Activated B cell treated with CpG ODN at 0.5 μM for 24 hours (primary cell): ENCODE measurements at regions not wholly inside any gene's neighbourhood (a gene's known extent, or its start where the extent isn't known, plus 50 kb on each side); places are given as distances from the start of the nearest gene placed in this dataset.
A peak's percentile ranks its signal among the peaks of the same experiment; 100 is the strongest.

Experiments
- ATAC-seq: fragments of 200-7000 bp; cut with Tn5 transposase; one replicate; pipeline ENCODE4 v1.10.0; 2021; ENCODE audit warnings: low read depth, mild to moderate bottlenecking, moderate library complexity
- CTCF ChIA-PET: fragments of 350-600 bp; sonication (Branson Sonifier 250); formaldehyde crosslinking; loops from one replicate; lab custom pipeline; 2021; ENCODE audit warnings: antibody characterized with exemption; lab: Charles Lee
- POLR2A ChIA-PET: fragments of 350-600 bp; sonication (Branson Sonifier 250); formaldehyde crosslinking; loops from one replicate; lab custom pipeline; 2021; ENCODE audit warnings: antibody characterized with exemption; lab: Charles Lee
- DNase-seq: peaks from one replicate; pipeline ENCODE4 v3.0.0; 2022
- H3K27ac Mint-ChIP-seq: one replicate; pipeline ENCODE4 v1.8.0; 2020; ENCODE audit warnings: mixed read lengths
- H3K27me3 Mint-ChIP-seq: one replicate; pipeline ENCODE4 v1.8.0; 2021; ENCODE audit warnings: mixed read lengths
- H3K36me3 Mint-ChIP-seq: one replicate; pipeline ENCODE4 v1.8.0; 2021; ENCODE audit warnings: low read depth, mixed read lengths
- H3K4me1 Mint-ChIP-seq: one replicate; pipeline ENCODE4 v1.8.0; 2021; ENCODE audit warnings: mixed read lengths
- H3K4me3 Mint-ChIP-seq: one replicate; pipeline ENCODE4 v1.8.0; 2020; ENCODE audit warnings: mild to moderate bottlenecking, mixed read lengths
- H3K9me3 Mint-ChIP-seq: one replicate; pipeline ENCODE4 v1.8.0; 2020; ENCODE audit warnings: mixed read lengths
- CTCF ChIP-seq: fragments of 200-600 bp; IDR thresholded peaks from one replicate; pipeline ENCODE4 v1.8.0; 2022; ENCODE audit warnings: antibody characterized with exemption, mild to moderate bottlenecking
- intact Hi-C: fragments of 100-400 bp; cut with micrococcal nuclease; formaldehyde crosslinking; loops from one replicate; pipeline ENCODE4 v1.15.1; 2024

GRCh38 chr1:199449681-199450080 lies 577.8 kb upstream of the NR5A2 start:
- Mint-ChIP-seq H3K27me3 (no peaks in the 10 kb centered on the region), H3K36me3 (no peaks in the 10 kb centered on the region), H3K4me3 (no peak overlapping the region), H3K27ac (no peak overlapping the region), H3K9me3 (no peaks in the 10 kb centered on the region), H3K4me1 (no peaks in the 10 kb centered on the region)
- no peak for TF ChIP-seq CTCF
- intact Hi-C loops, result no loop called here
- POLR2A ChIA-PET, result no interaction called here
- no peak for DNase-seq
- CTCF ChIA-PET, result no interaction called here
- no peak for ATAC-seq

- Mint-ChIP-seq H3K36me3 (no peaks in the 10 kb centered on the region), H3K27ac (no peak overlapping the region), H3K9me3 (no peaks in the 10 kb centered on the region), H3K27me3 (no peaks in the 10 kb centered on the region), H3K4me3 (no peak overlapping the region), H3K4me1 (no peaks in the 10 kb centered on the region)
- intact Hi-C loops, result no loop called here
- ChIA-PET POLR2A (no interaction called here), CTCF (no interaction called here)
- no peak for TF ChIP-seq CTCF
- no peak for ATAC-seq
- DNase-seq, result no peak
Measured at GRCh38 chr1:199452627-199453026, 574.9 kb upstream of the NR5A2 start.

GRCh38 chr1:199453723-199454122 lies 573.8 kb upstream of the NR5A2 start:
- ChIA-PET CTCF (no interaction called here), POLR2A (no interaction called here)
- H3K27ac Mint-ChIP-seq, result no peak overlapping the region
- no peaks in the 10 kb centered on the region for H3K9me3 Mint-ChIP-seq
- intact Hi-C loops, result no loop called here
- TF ChIP-seq CTCF, result no peak
- no peak for ATAC-seq
- no peaks in the 10 kb centered on the region for H3K36me3 Mint-ChIP-seq
- H3K4me3 Mint-ChIP-seq, result no peak overlapping the region
- no peaks in the 10 kb centered on the region for H3K27me3 Mint-ChIP-seq
- DNase-seq, result no peak
- no peaks in the 10 kb centered on the region for H3K4me1 Mint-ChIP-seq

- no peak for TF ChIP-seq CTCF
- H3K27ac Mint-ChIP-seq, result no peak overlapping the region
- ATAC-seq (peak; percentile 25), DNase-seq (no peak)
- H3K27me3 Mint-ChIP-seq, result no peaks in the 10 kb centered on the region
- H3K36me3 Mint-ChIP-seq, result peaks cover 3% of the 10 kb centered on the region
- CTCF ChIA-PET, result no interaction called here
- peak overlapping the region; percentile 0 for H3K4me3 Mint-ChIP-seq
- peaks cover 9% of the 10 kb centered on the region for H3K4me1 Mint-ChIP-seq
- H3K9me3 Mint-ChIP-seq, result peaks cover 5% of the 10 kb centered on the region
- POLR2A ChIA-PET, result no interaction called here
- intact Hi-C loops, result loop anchor here (5.0 kb wide), 1 partner anchor 704 kb away; no protein-coding TSS in a partner anchor
Measured at GRCh38 chr1:199460933-199461332, 566.6 kb upstream of the NR5A2 start.

DNA sequence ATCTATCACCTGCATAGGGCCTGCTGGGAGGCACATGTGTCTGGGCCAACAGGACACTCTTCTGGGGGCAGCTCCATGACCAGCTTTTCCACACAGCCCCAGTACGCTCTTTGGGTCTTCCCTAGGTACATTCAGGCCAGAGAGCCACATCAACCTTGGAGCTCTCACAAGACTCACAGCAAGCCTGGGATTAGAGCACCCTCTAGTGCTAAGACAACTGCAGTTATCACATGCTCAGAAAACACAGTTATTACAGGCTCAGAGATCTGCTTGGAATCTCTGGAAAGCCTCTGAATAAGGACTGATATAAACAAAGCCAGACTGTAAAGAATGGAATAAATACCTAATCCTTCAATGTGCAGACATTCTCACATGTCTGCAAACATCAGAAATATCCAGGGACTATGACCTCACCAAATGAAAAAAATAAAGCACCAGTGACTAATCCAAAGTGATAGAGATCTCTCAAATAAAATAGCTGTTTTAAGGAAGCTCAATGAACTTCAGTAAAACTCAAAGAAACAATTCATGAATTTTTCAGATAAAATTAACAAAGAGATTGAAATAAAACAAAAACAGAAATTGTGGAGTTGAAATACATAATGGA lies 563.9 kb upstream of the NR5A2 start:
- DNase-seq (no peak), ATAC-seq (no peak)
- H3K27ac Mint-ChIP-seq, result no peak overlapping the region
- no peaks in the 10 kb centered on the region for H3K27me3 Mint-ChIP-seq
- intact Hi-C loops, result loop anchor here (1.0 to 5.0 kb wide), 2 partner anchors 692 to 706 kb away; no protein-coding TSS in a partner anchor
- peaks cover 3% of the 10 kb centered on the region for H3K36me3 Mint-ChIP-seq
- H3K4me3 Mint-ChIP-seq, result no peak overlapping the region
- CTCF ChIA-PET, result interaction anchor here (1.3 to 1.8 kb wide), 3 partner anchors 26 to 221 kb away, joined by 3 to 4 read pairs (median 4); no protein-coding TSS in a partner anchor
- POLR2A ChIA-PET, result no interaction called here
- peaks cover 10% of the 10 kb centered on the region for H3K4me1 Mint-ChIP-seq
- peaks cover 5% of the 10 kb centered on the region for H3K9me3 Mint-ChIP-seq
- TF ChIP-seq CTCF, result no peak
